ENCODE measurements at regions not wholly inside any gene's neighbourhood (a gene's known extent, or its start where the extent isn't known, plus 50 kb on each side); places are given as distances from the start of the nearest gene placed in this dataset.

- H3K36me3 ChIP-seq (ENCODE audit: insufficient read depth, low read length): no peaks in the 10 kb centered on the region
- no peaks in the 10 kb centered on the region for H3F3A ChIP-seq (ENCODE audit: insufficient read depth, low read length)
- no peaks in the 10 kb centered on the region for H3K79me2 ChIP-seq (ENCODE audit: insufficient read depth, low read length)
- no peaks in the 10 kb centered on the region for H3K9me2 ChIP-seq (ENCODE audit: low read depth, low read length)
- H3K4me3 ChIP-seq (ENCODE audit: low read depth, low read length, poor library complexity, severe bottlenecking): no peak overlapping the region
- no peaks in the 10 kb centered on the region for H4K20me1 ChIP-seq (ENCODE audit: insufficient read depth, low read length)
- no peaks in the 10 kb centered on the region for H3K4me1 ChIP-seq (ENCODE audit: insufficient read depth, low read length, severe bottlenecking)
- H2AFZ ChIP-seq (ENCODE audit: low read length): no peak overlapping the region
- no peak overlapping the region for H3K9ac ChIP-seq (ENCODE audit: low read length)
- no peaks in the 10 kb centered on the region for H3K9me3 ChIP-seq (ENCODE audit: low read length)
- no peak overlapping the region for H3K27ac ChIP-seq (ENCODE audit: low read depth, low read length, poor library complexity, severe bottlenecking)
- no peaks in the 10 kb centered on the region for H3K27me3 ChIP-seq (ENCODE audit: insufficient read depth, low read length)
- no peak overlapping the region for H3K4me2 ChIP-seq (ENCODE audit: low read length)
- TF ChIP-seq EZH2 (IDR thresholded peaks at IDR 0.05; ENCODE audit: borderline replicate concordance, low read length): no peak
- no peak for TF ChIP-seq CTCF (IDR thresholded peaks at IDR 0.05; ENCODE audit: low read length)
These were observed 93.1 kb upstream of the MKI67 start for GRCh38 chr10:128219295-128219694.

GRCh38 chr10:128220021-128220420, 93.8 kb upstream of the MKI67 start:
- Histone ChIP-seq H3K36me3 (ENCODE audit: insufficient read depth, low read length) (no peaks in the 10 kb centered on the region), H3K4me3 (ENCODE audit: low read depth, low read length, poor library complexity, severe bottlenecking) (no peak overlapping the region), H3K4me1 (ENCODE audit: insufficient read depth, low read length, severe bottlenecking) (no peaks in the 10 kb centered on the region), H3K4me2 (ENCODE audit: low read length) (no peak overlapping the region), H3F3A (ENCODE audit: insufficient read depth, low read length) (no peaks in the 10 kb centered on the region), H3K27me3 (ENCODE audit: insufficient read depth, low read length) (no peaks in the 10 kb centered on the region), H2AFZ (ENCODE audit: low read length) (no peak overlapping the region), H3K79me2 (ENCODE audit: insufficient read depth, low read length) (no peaks in the 10 kb centered on the region), H3K9me2 (ENCODE audit: low read depth, low read length) (no peaks in the 10 kb centered on the region), H3K27ac (ENCODE audit: low read depth, low read length, poor library complexity, severe bottlenecking) (no peak overlapping the region), H3K9ac (ENCODE audit: low read length) (no peak overlapping the region), H3K9me3 (ENCODE audit: low read length) (no peaks in the 10 kb centered on the region), H4K20me1 (ENCODE audit: insufficient read depth, low read length) (no peaks in the 10 kb centered on the region)
- TF ChIP-seq EZH2 (IDR thresholded peaks at IDR 0.05; ENCODE audit: borderline replicate concordance, low read length): no peak
- TF ChIP-seq CTCF (IDR thresholded peaks at IDR 0.05; ENCODE audit: low read length): no peak

DNA sequence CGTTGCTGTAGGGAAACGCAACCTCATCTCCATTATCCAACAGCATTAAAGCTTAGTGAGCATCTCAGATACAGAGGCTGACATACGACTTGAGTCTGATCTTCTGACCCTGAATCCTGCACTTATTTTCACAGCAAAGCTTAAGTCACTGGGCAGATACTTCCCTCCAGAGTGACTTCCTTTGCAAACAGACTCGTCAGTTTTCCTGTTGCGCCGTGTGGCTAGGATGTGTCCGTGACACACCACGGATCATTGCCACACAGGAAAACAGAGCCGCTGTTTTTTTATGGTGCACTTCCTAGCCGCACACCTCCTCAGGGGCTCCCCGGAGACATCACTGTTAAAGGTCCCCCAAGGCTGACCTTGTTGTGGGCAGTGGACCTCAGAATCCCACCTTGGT, 94.9 kb upstream of the MKI67 start:
- H3K27ac ChIP-seq (ENCODE audit: low read depth, low read length, poor library complexity, severe bottlenecking): no peak overlapping the region
- no peaks in the 10 kb centered on the region for H3K4me1 ChIP-seq (ENCODE audit: insufficient read depth, low read length, severe bottlenecking)
- H3K27me3 ChIP-seq (ENCODE audit: insufficient read depth, low read length): no peaks in the 10 kb centered on the region
- H3K36me3 ChIP-seq (ENCODE audit: insufficient read depth, low read length): no peaks in the 10 kb centered on the region
- no peaks in the 10 kb centered on the region for H3F3A ChIP-seq (ENCODE audit: insufficient read depth, low read length)
- H3K9ac ChIP-seq (ENCODE audit: low read length): no peak overlapping the region
- no peak overlapping the region for H2AFZ ChIP-seq (ENCODE audit: low read length)
- no peaks in the 10 kb centered on the region for H4K20me1 ChIP-seq (ENCODE audit: insufficient read depth, low read length)
- H3K4me2 ChIP-seq (ENCODE audit: low read length): no peak overlapping the region
- H3K79me2 ChIP-seq (ENCODE audit: insufficient read depth, low read length): no peaks in the 10 kb centered on the region
- H3K9me2 ChIP-seq (ENCODE audit: low read depth, low read length): no peaks in the 10 kb centered on the region
- H3K4me3 ChIP-seq (ENCODE audit: low read depth, low read length, poor library complexity, severe bottlenecking): no peak overlapping the region
- TF ChIP-seq EZH2 (IDR thresholded peaks at IDR 0.05; ENCODE audit: borderline replicate concordance, low read length): no peak
- TF ChIP-seq CTCF (IDR thresholded peaks at IDR 0.05; ENCODE audit: low read length): no peak
- no peaks in the 10 kb centered on the region for H3K9me3 ChIP-seq (ENCODE audit: low read length)
